Keratinocyte (primary cell): ENCODE measurements at regions not wholly inside any gene's neighbourhood (a gene's known extent, or its start where the extent isn't known, plus 50 kb on each side); places are given as distances from the start of the nearest gene placed in this dataset.

Experiments
- DNase-seq: peaks from one replicate; pipeline ENCODE4 v3.0.0-alpha.2; 2011; ENCODE audit warnings: low read depth, missing footprints, low spot score
- FAIRE-seq: peaks from 2 replicates; lab custom pipeline; 2011; peaks lifted over from hg19 to GRCh38; lab: Jason Lieb, UNC
- H2AFZ ChIP-seq: 2 replicates; pipeline ENCODE4 v1.6.0; 2012; ENCODE audit warnings: low read length, control low read depth, inconsistent platforms; ENCODE audit not compliant: control insufficient read depth
- H3K27ac ChIP-seq: 2 replicates; pipeline ENCODE4 v1.5.1; 2011; ENCODE audit warnings: low read length; ENCODE audit not compliant: control insufficient read depth, insufficient read depth
- H3K27me3 ChIP-seq: 3 replicates; pipeline ENCODE4 v1.6.0; 2011; ENCODE audit warnings: low read length; ENCODE audit not compliant: control insufficient read depth, insufficient read depth; ENCODE audit errors: extremely low read depth
- H3K36me3 ChIP-seq, 2 experiments: 2 replicates in 1 of 2; 3 replicates in 1 of 2; pipeline ENCODE4 v1.5.1; 2011; ENCODE audit warnings: low read length in 2 of 2, mild to moderate bottlenecking in 1 of 2; ENCODE audit not compliant: control insufficient read depth in 2 of 2, insufficient read depth in 2 of 2; ENCODE audit errors: extremely low read depth in 1 of 2
- H3K4me1 ChIP-seq: 3 replicates; pipeline ENCODE4 v1.5.1; 2011; ENCODE audit warnings: low read length; ENCODE audit not compliant: control insufficient read depth, insufficient read depth; ENCODE audit errors: extremely low read depth
- H3K4me2 ChIP-seq: 3 replicates; pipeline ENCODE4 v1.6.0; 2011; ENCODE audit warnings: low read depth, low read length; ENCODE audit not compliant: control insufficient read depth, insufficient read depth; ENCODE audit errors: extremely low read depth
- H3K4me3 ChIP-seq, 3 experiments: fragments of 200-600 bp in 1 of 3; sonication (generic) in 1 of 3; 2 replicates in 2 of 3; 3 replicates in 1 of 3; pipeline ENCODE4 v1.5.1; 2011 to 2016; ENCODE audit warnings: low read length in 3 of 3, mild to moderate bottlenecking in 3 of 3, control low read depth in 2 of 3, inconsistent platforms in 1 of 3, low read depth in 1 of 3, mixed read lengths in 1 of 3, mixed run types in 1 of 3, moderate library complexity in 1 of 3; ENCODE audit not compliant: control insufficient read depth in 2 of 3, insufficient read depth in 2 of 3; ENCODE audit errors: extremely low read depth in 1 of 3
- H3K79me2 ChIP-seq: 2 replicates; pipeline ENCODE4 v1.6.0; 2012; ENCODE audit warnings: low read length; ENCODE audit not compliant: control insufficient read depth, insufficient read depth
- H3K9ac ChIP-seq: 3 replicates; pipeline ENCODE4 v1.6.0; 2011; ENCODE audit warnings: low read length; ENCODE audit not compliant: control insufficient read depth, insufficient read depth; ENCODE audit errors: extremely low read depth
- H3K9me1 ChIP-seq: 3 replicates; pipeline ENCODE4 v1.6.0; 2011; ENCODE audit warnings: low read length; ENCODE audit not compliant: control insufficient read depth, insufficient read depth; ENCODE audit errors: extremely low read depth
- H3K9me3 ChIP-seq: 2 replicates; pipeline ENCODE4 v1.5.1; 2012; ENCODE audit warnings: low read depth, low read length; ENCODE audit not compliant: control insufficient read depth
- H4K20me1 ChIP-seq: 3 replicates; pipeline ENCODE4 v1.6.0; 2011; ENCODE audit warnings: low read length; ENCODE audit not compliant: control insufficient read depth, insufficient read depth; ENCODE audit errors: extremely low read depth
- CTCF ChIP-seq, 3 experiments: IDR thresholded peaks in 1 of 3; conservative IDR thresholded peaks in 1 of 3; optimal IDR thresholded peaks in 1 of 3; 2 replicates in 2 of 3; 3 replicates in 1 of 3; pipeline versions ENCODE3 to v1.5.1; 2011; ENCODE audit warnings: low read length in 3 of 3, mild to moderate bottlenecking in 3 of 3, moderate library complexity in 2 of 3, control low read depth in 1 of 3, inconsistent platforms in 1 of 3; ENCODE audit not compliant: insufficient read depth in 2 of 3; ENCODE audit errors: extremely low read depth in 1 of 3
- EZH2 ChIP-seq: IDR thresholded peaks from one replicate; pipeline ENCODE4 v1.6.1; 2012; ENCODE audit warnings: inconsistent platforms, mild to moderate bottlenecking, low read length, moderate library complexity
- dilution Hi-C: fragments of 300-500 bp; cut with MboI; formaldehyde crosslinking; loops from one replicate; pipeline ENCODE4 v1.7.0; 2020; ENCODE audit warnings: low sequenced_read_pairs; ENCODE audit not compliant: extremely low pct_ligation_motif_present

- dilution Hi-C loops = no loop called here
- TF ChIP-seq EZH2 (no peak), CTCF (optimal IDR thresholded peaks at IDR 0.05 in 1 of 3, IDR thresholded peaks at IDR 0.05 in 1 of 3, conservative IDR thresholded peaks at IDR 0.05 in 1 of 3; ENCODE audit: extremely low read depth in 1 of 3, insufficient read depth in 2 of 3, low read length in 3 of 3) (no peak)
Observed at GRCh38 chr5:107782561-107783169, 111.9 kb upstream of the EFNA5 start.

DNA sequence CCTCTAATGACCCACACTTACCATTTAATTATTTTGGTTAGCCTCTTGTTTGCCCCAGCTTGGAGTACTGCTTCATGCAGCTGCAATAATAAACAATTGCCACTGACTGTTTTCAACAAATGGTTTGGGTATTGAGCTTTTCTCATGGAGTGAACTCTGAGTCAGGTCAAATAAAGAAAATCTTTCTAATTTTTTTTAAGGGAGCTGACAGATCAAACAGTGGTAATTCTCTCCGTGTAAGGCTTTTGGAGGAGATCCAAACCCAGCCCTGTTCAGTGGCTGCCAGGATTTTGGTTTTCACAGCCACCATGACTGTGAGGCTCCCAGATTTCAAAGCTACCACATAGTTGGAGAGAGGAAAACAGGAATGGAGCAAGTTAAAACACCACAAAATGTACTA, 110.7 kb upstream of the EFNA5 start:
- DNase-seq (no peak), FAIRE-seq (no peak)
- Histone ChIP-seq H3K9me1 (no peaks in the 10 kb centered on the region), H3K4me2 (no peak overlapping the region), H3K27ac (no peak overlapping the region), H3K27me3 (no peaks in the 10 kb centered on the region), H3K4me3 (no peak overlapping the region), H4K20me1 (no peaks in the 10 kb centered on the region), H3K4me1 (no peaks in the 10 kb centered on the region), H3K79me2 (no peaks in the 10 kb centered on the region), H3K36me3 (no peaks in the 10 kb centered on the region), H3K9me3 (no peaks in the 10 kb centered on the region), H3K9ac (no peak overlapping the region), H2AFZ (no peak overlapping the region)
- TF ChIP-seq CTCF (optimal IDR thresholded peaks at IDR 0.05 in 1 of 3, IDR thresholded peaks at IDR 0.05 in 1 of 3, conservative IDR thresholded peaks at IDR 0.05 in 1 of 3; ENCODE audit: extremely low read depth in 1 of 3, insufficient read depth in 2 of 3, low read length in 3 of 3) = no peak
- TF ChIP-seq EZH2 = no peak
- dilution Hi-C loops = no loop called here

More at GRCh38 chr5:107782561-107783169, 111.9 kb upstream of the EFNA5 start:
- DNase-seq (no peak), FAIRE-seq (no peak)
- H3K79me2 ChIP-seq = no peaks in the 10 kb centered on the region
- no peak overlapping the region for H3K9ac ChIP-seq
- no peaks in the 10 kb centered on the region for H3K9me1 ChIP-seq
- H2AFZ ChIP-seq = no peak overlapping the region
- H3K27ac ChIP-seq = no peak overlapping the region
- H3K27me3 ChIP-seq = no peaks in the 10 kb centered on the region
- H4K20me1 ChIP-seq = no peaks in the 10 kb centered on the region
- no peak overlapping the region for H3K4me2 ChIP-seq
- H3K9me3 ChIP-seq = no peaks in the 10 kb centered on the region
- H3K36me3 ChIP-seq = no peaks in the 10 kb centered on the region
- no peak overlapping the region for H3K4me3 ChIP-seq
- no peaks in the 10 kb centered on the region for H3K4me1 ChIP-seq
